Brain microvascular endothelial cell (primary cell): ENCODE measurements at regions not wholly inside any gene's neighbourhood (a gene's known extent, or its start where the extent isn't known, plus 50 kb on each side); places are given as distances from the start of the nearest gene placed in this dataset.

Experiments
- DNase-seq: peaks from one replicate; pipeline ENCODE4 v3.0.0-alpha.2; 2020
- H3K27ac ChIP-seq: fragments of 250-450 bp; sonication (Bioruptor Pico); 2 replicates; pipeline ENCODE4 v1.5.1; 2020; ENCODE audit warnings: mild to moderate bottlenecking, moderate library complexity
- H3K27me3 ChIP-seq: fragments of 250-450 bp; sonication (Bioruptor Pico); replicated peaks from 2 replicates; pipeline ENCODE4 v1.5.1; 2020; ENCODE audit warnings: mild to moderate bottlenecking
- H3K36me3 ChIP-seq: fragments of 250-450 bp; sonication (Bioruptor Pico); replicated peaks from 2 replicates; pipeline ENCODE4 v1.5.1; 2020; ENCODE audit warnings: mild to moderate bottlenecking
- H3K4me3 ChIP-seq: 2 replicates; pipeline ENCODE4 v1.5.1; 2011; ENCODE audit warnings: low read depth, mild to moderate bottlenecking, control low read depth, low read length, moderate library complexity
- CTCF ChIP-seq: IDR thresholded peaks from 2 replicates; pipeline ENCODE4 v1.5.1; 2011; ENCODE audit warnings: low read depth, mild to moderate bottlenecking, moderate library complexity, low read length, control low read depth, inconsistent platforms; ENCODE audit errors: missing control alignments
- in situ Hi-C: cut with HindIII; loops from 2 replicates; pipeline ENCODE4 v1.10.0; 2017; ENCODE audit warnings: low sequenced_read_pairs, low pct_ligation_motif_present

- DNase-seq: peak; percentile 79
- TF ChIP-seq CTCF: no peak
- no peaks in the 10 kb centered on the region for H3K27me3 ChIP-seq
- H3K36me3 ChIP-seq: no peaks in the 10 kb centered on the region
- H3K27ac ChIP-seq: no peak overlapping the region
- no peak overlapping the region for H3K4me3 ChIP-seq
- in situ Hi-C loops: no loop called here
Observed at GRCh38 chr3:159200176-159200575, 398.3 kb downstream of the MFSD1 start.

GRCh38 chr3:159208050-159208449, 406.2 kb downstream of the MFSD1 start:
- DNase-seq: no peak
- TF ChIP-seq CTCF: no peak
- H3K27me3 ChIP-seq: no peaks in the 10 kb centered on the region

GRCh38 chr3:159209459-159209858, 407.6 kb downstream of the MFSD1 start:
- DNase-seq: no peak
- in situ Hi-C loops: no loop called here
- H3K36me3 ChIP-seq: no peaks in the 10 kb centered on the region

More at GRCh38 chr3:159208050-159208449, 406.2 kb downstream of the MFSD1 start:
- no peaks in the 10 kb centered on the region for H3K36me3 ChIP-seq
- H3K27ac ChIP-seq: no peak overlapping the region
- in situ Hi-C loops: no loop called here
- H3K4me3 ChIP-seq: no peak overlapping the region

GRCh38 chr3:159210336-159210735, 408.5 kb downstream of the MFSD1 start:
- H3K27me3 ChIP-seq: no peaks in the 10 kb centered on the region
- TF ChIP-seq CTCF: no peak
- DNase-seq: no peak
- H3K27ac ChIP-seq: no peak overlapping the region
- in situ Hi-C loops: no loop called here
- H3K4me3 ChIP-seq: no peak overlapping the region
- no peaks in the 10 kb centered on the region for H3K36me3 ChIP-seq

More at GRCh38 chr3:159209459-159209858, 407.6 kb downstream of the MFSD1 start:
- Histone ChIP-seq H3K27me3 (no peaks in the 10 kb centered on the region), H3K27ac (no peak overlapping the region), H3K4me3 (no peak overlapping the region)
- TF ChIP-seq CTCF: no peak

- Histone ChIP-seq H3K4me3 (no peak overlapping the region), H3K27ac (no peak overlapping the region), H3K36me3 (no peaks in the 10 kb centered on the region), H3K27me3 (no peaks in the 10 kb centered on the region)
- no peak for TF ChIP-seq CTCF
- in situ Hi-C loops: no loop called here
- no peak for DNase-seq
Observed at GRCh38 chr3:159216311-159216710, 414.5 kb downstream of the MFSD1 start.

GRCh38 chr3:159219231-159219630, 417.4 kb downstream of the MFSD1 start:
- Histone ChIP-seq H3K4me3 (no peak overlapping the region), H3K27me3 (no peaks in the 10 kb centered on the region), H3K27ac (no peak overlapping the region), H3K36me3 (no peaks in the 10 kb centered on the region)
- DNase-seq: no peak
- no peak for TF ChIP-seq CTCF
- in situ Hi-C loops: no loop called here
